HCT116 (cell line): ENCODE measurements at regions not wholly inside any gene's neighbourhood (a gene's known extent, or its start where the extent isn't known, plus 50 kb on each side); places are given as distances from the start of the nearest gene placed in this dataset.

Experiments
- ATAC-seq: fragments of 200-7000 bp; cut with Tn5 transposase; 2 replicates; pipeline ENCODE4 v1.9.1; 2020; ENCODE audit warnings: mild to moderate bottlenecking, moderate library complexity
- BruUV-seq: library from RNA; stranded (reverse); fragments of 400-500 nt; replicated peaks from 2 replicates; lab custom pipeline; 2021; lab: Mats Ljungman, UMichigan
- CTCF ChIA-PET: fragments of 300-600 bp; sonication (Branson Sonifier 250); formaldehyde crosslinking; loops from one replicate; lab custom pipeline; 2021; ENCODE audit warnings: antibody characterized with exemption; lab: Charles Lee
- POLR2A ChIA-PET: fragments of 300-600, 350-600 bp; sonication (Branson Sonifier 250); formaldehyde crosslinking; loops from one replicate; lab custom pipeline; 2021; ENCODE audit warnings: antibody characterized with exemption; lab: Charles Lee
- RAD21 ChIA-PET, 2 experiments: fragments of 300-600 bp; sonication (Branson Sonifier 250); formaldehyde crosslinking; loops; one replicate each; lab custom pipeline; 2023; ENCODE audit warnings: low total read pairs in 2 of 2; ENCODE audit not compliant: uncharacterized antibody in 2 of 2, unreplicated experiment in 2 of 2, low non-redundant PET in 1 of 2; lab: Charles Lee
- DNase-seq: peaks from one replicate; pipeline ENCODE4 v3.0.0-alpha.2; 2010; ENCODE audit warnings: low read depth, low spot score
- H2AFZ ChIP-seq: fragments of 200-600 bp; shearing (Covaris generic), sonication (generic); 2 replicates; pipeline ENCODE4 v1.6.1; 2017; ENCODE audit warnings: low read depth, mixed run types, mixed read lengths, antibody characterized with exemption, low read length; ENCODE audit not compliant: poor library complexity, severe bottlenecking
- H3K27ac ChIP-seq: 2 replicates; pipeline ENCODE4 v1.5.1; 2012; ENCODE audit warnings: low read depth, low read length
- H3K27me3 ChIP-seq: fragments of 200-600 bp; sonication (generic); 2 replicates; pipeline ENCODE4 v1.6.1; 2016; ENCODE audit warnings: mixed run types, low read length, mixed read lengths; ENCODE audit not compliant: insufficient read depth
- H3K36me3 ChIP-seq, 2 experiments: fragments of 200-500 bp in 1 of 2; fragments of 200-600 bp in 1 of 2; sonication (Bioruptor generic) in 1 of 2; sonication (generic) in 1 of 2; 2 replicates each; pipeline versions ENCODE4 v1.5.1 to v1.6.1; 2014 to 2016; ENCODE audit warnings: low read length in 2 of 2, inconsistent platforms in 1 of 2, mixed read lengths in 1 of 2, mixed run types in 1 of 2; ENCODE audit not compliant: insufficient read depth in 2 of 2, control insufficient read depth in 1 of 2
- H3K4me1 ChIP-seq, 2 experiments: fragments of 200-600 bp in 1 of 2; sonication (generic) in 1 of 2; 2 replicates each; pipeline versions ENCODE4 v1.5.1 to v1.6.1; 2012 to 2017; ENCODE audit warnings: low read length in 2 of 2, inconsistent platforms in 1 of 2, mild to moderate bottlenecking in 1 of 2, mixed read lengths in 1 of 2, mixed run types in 1 of 2, moderate library complexity in 1 of 2; ENCODE audit not compliant: insufficient read depth in 2 of 2, control insufficient read depth in 1 of 2
- H3K4me2 ChIP-seq: fragments of 200-600 bp; sonication (generic); 2 replicates; pipeline ENCODE4 v1.6.1; 2017; ENCODE audit warnings: mixed run types, low read length, mixed read lengths
- H3K4me3 ChIP-seq, 2 experiments: fragments of 200-600 bp in 1 of 2; sonication (generic) in 1 of 2; replicated peaks in 1 of 2; 2 replicates each; pipeline ENCODE4 v1.5.1; 2011 to 2016; ENCODE audit warnings: low read length in 2 of 2, control low read depth in 1 of 2, low read depth in 1 of 2, mild to moderate bottlenecking in 1 of 2, mixed read lengths in 1 of 2, mixed run types in 1 of 2
- H3K79me2 ChIP-seq: fragments of 200-600 bp; sonication (generic); 2 replicates; pipeline ENCODE4 v1.6.1; 2017; ENCODE audit warnings: mild to moderate bottlenecking, mixed run types, low read length, moderate library complexity, mixed read lengths; ENCODE audit not compliant: insufficient read depth
- H3K9ac ChIP-seq: fragments of 200-600 bp; sonication (generic); 2 replicates; pipeline ENCODE4 v1.6.1; 2016; ENCODE audit warnings: low read length, mixed read lengths
- H3K9me2 ChIP-seq: fragments of 200-600 bp; sonication (generic), shearing (Covaris generic); 2 replicates; pipeline ENCODE4 v1.6.1; 2017; ENCODE audit warnings: mixed run types, mild to moderate bottlenecking, moderate library complexity; ENCODE audit not compliant: insufficient read depth
- H3K9me3 ChIP-seq, 2 experiments: fragments of 200-500 bp in 1 of 2; fragments of 200-600 bp in 1 of 2; sonication (Bioruptor generic) in 1 of 2; sonication (generic) in 1 of 2; 2 replicates each; pipeline ENCODE4 v1.6.1; 2014 to 2017; ENCODE audit warnings: low read length in 2 of 2, mixed read lengths in 2 of 2, inconsistent platforms in 1 of 2, low read depth in 1 of 2, mild to moderate bottlenecking in 1 of 2, mixed run types in 1 of 2, moderate library complexity in 1 of 2; ENCODE audit not compliant: control insufficient read depth in 1 of 2, insufficient read depth in 1 of 2
- H4K20me1 ChIP-seq: fragments of 200-600 bp; sonication (generic), shearing (Covaris generic); 2 replicates; pipeline ENCODE4 v1.6.1; 2017; ENCODE audit warnings: mixed run types, mild to moderate bottlenecking, moderate library complexity; ENCODE audit not compliant: insufficient read depth
- ATF3 ChIP-seq: IDR thresholded peaks from 2 replicates; pipeline ENCODE4 v1.6.1; 2012
- CBX3 ChIP-seq: IDR thresholded peaks from 2 replicates; pipeline ENCODE4 v1.6.1; 2012; ENCODE audit warnings: low read depth
- CEBPB ChIP-seq: IDR thresholded peaks from 2 replicates; pipeline ENCODE4 v1.6.1; 2012; ENCODE audit warnings: low read depth
- EGR1 ChIP-seq: IDR thresholded peaks from 2 replicates; pipeline ENCODE4 v1.6.1; 2012; ENCODE audit warnings: low read depth
- ELF1 ChIP-seq: IDR thresholded peaks from 2 replicates; pipeline ENCODE4 v1.6.1; 2012; ENCODE audit warnings: low read depth, borderline replicate concordance
- EZH2 ChIP-seq: fragments of 200-600 bp; sonication (generic); IDR thresholded peaks from 2 replicates; pipeline ENCODE4 v1.6.1; 2017; ENCODE audit warnings: antibody characterized with exemption, mixed run types
- EZH2phosphoT487 ChIP-seq: fragments of 200-600 bp; IDR thresholded peaks from 2 replicates; pipeline ENCODE4 v1.6.1; 2018; ENCODE audit warnings: antibody characterized with exemption, borderline replicate concordance
- FOSL1 ChIP-seq: IDR thresholded peaks from 2 replicates; pipeline ENCODE4 v1.6.1; 2012; ENCODE audit warnings: low read depth
- JUND ChIP-seq: IDR thresholded peaks from 2 replicates; pipeline ENCODE4 v1.6.1; 2012
- MAX ChIP-seq: IDR thresholded peaks from 2 replicates; pipeline ENCODE4 v1.6.1; 2012
- POLR2AphosphoS5 ChIP-seq: IDR thresholded peaks from 2 replicates; pipeline ENCODE4 v1.6.1; 2011; ENCODE audit warnings: mild to moderate bottlenecking, low read depth, low read length, moderate library complexity
- RAD21 ChIP-seq: IDR thresholded peaks from 2 replicates; pipeline ENCODE4 v1.6.1; 2012; ENCODE audit warnings: low read depth, mild to moderate bottlenecking
- REST ChIP-seq: IDR thresholded peaks from 2 replicates; pipeline ENCODE4 v1.6.1; 2012; ENCODE audit warnings: low read depth
- SIN3A ChIP-seq: IDR thresholded peaks from 2 replicates; pipeline ENCODE4 v1.6.1; 2012; ENCODE audit warnings: low read depth
- SP1 ChIP-seq: IDR thresholded peaks from 2 replicates; pipeline ENCODE4 v1.6.1; 2012; ENCODE audit warnings: low read depth
- SRF ChIP-seq: IDR thresholded peaks from 2 replicates; pipeline ENCODE4 v1.6.1; 2012; ENCODE audit warnings: low read depth
- TCF7L2 ChIP-seq: IDR thresholded peaks from 2 replicates; pipeline ENCODE4 v1.7.0; 2011; ENCODE audit warnings: borderline replicate concordance, inconsistent platforms; ENCODE audit not compliant: insufficient read depth, insufficient read length; ENCODE audit errors: extremely low read depth
- YY1 ChIP-seq: IDR thresholded peaks from 2 replicates; pipeline ENCODE4 v1.6.1; 2011; ENCODE audit warnings: low read length, low read depth, moderate library complexity, mild to moderate bottlenecking; ENCODE audit not compliant: insufficient replicate concordance; ENCODE audit errors: extremely low read depth
- ZBTB33 ChIP-seq: IDR thresholded peaks from 2 replicates; pipeline ENCODE4 v1.6.1; 2011; ENCODE audit warnings: mild to moderate bottlenecking, low read length, moderate library complexity; ENCODE audit not compliant: insufficient replicate concordance; ENCODE audit errors: extremely low read depth
- ZFX ChIP-seq: fragments of 450-650 bp; IDR thresholded peaks from 2 replicates; pipeline ENCODE4 v1.6.1; 2017
- ZNF274 ChIP-seq: fragments of 200-500 bp; sonication (Bioruptor generic); IDR thresholded peaks from 2 replicates; pipeline ENCODE4 v1.6.1; 2014; ENCODE audit warnings: mild to moderate bottlenecking, low read depth, low read length, inconsistent platforms
- intact Hi-C: fragments of 100-400 bp; cut with micrococcal nuclease; formaldehyde crosslinking; loops from 2 replicates; pipeline ENCODE4 v1.10.0; 2022

GRCh38 chr20:4076671-4077070 is 61.3 kb upstream of the RNF24 start:
- RAD21 ChIA-PET = interaction anchor here (0.7 to 1.2 kb wide), 1 partner anchor 9 kb away, joined by 4 read pairs; no protein-coding TSS in a partner anchor
- H3K9me2 ChIP-seq = no peaks in the 10 kb centered on the region
- no peaks in the 10 kb centered on the region for H3K79me2 ChIP-seq
- DNase-seq (peak; percentile 76), ATAC-seq (peak; percentile 79)
- H4K20me1 ChIP-seq = no peaks in the 10 kb centered on the region
- CTCF ChIA-PET = interaction anchor here (1.3 kb wide), 1 partner anchor 8 kb away, joined by 8 read pairs; no protein-coding TSS in a partner anchor
- H2AFZ ChIP-seq = no peak overlapping the region
- peak overlapping the region; percentile 49 for H3K4me2 ChIP-seq
- no peaks in the 10 kb centered on the region; the same call in 1 of the 2 replicates for H3K27me3 ChIP-seq
- no peaks in the 10 kb centered on the region for H3K9me3 ChIP-seq
- BruUV-seq = no TSS peak
- no peak overlapping the region for H3K4me3 ChIP-seq
- H3K36me3 ChIP-seq = no peaks in the 10 kb centered on the region
- H3K27ac ChIP-seq = peak overlapping the region; percentile 46
- H3K4me1 ChIP-seq = peaks cover 14 to 22% of the 10 kb centered on the region in 2 experiments
- intact Hi-C loops = no loop called here
- POLR2A ChIA-PET = no interaction called here
- no peak overlapping the region for H3K9ac ChIP-seq
- no peak for TF ChIP-seq SIN3A
- no peak for TF ChIP-seq CBX3
- peak; percentile 6; the same call in 1 of the 2 replicates for TF ChIP-seq RAD21
- TF ChIP-seq ZNF274 = no peak
- 0 out of 2 replicates have a peak, but pooled peaks have one; percentile 14 for TF ChIP-seq EGR1
- no peak for TF ChIP-seq MAX
- peak; percentile 73 for TF ChIP-seq FOSL1
- no peak for TF ChIP-seq ATF3
- no peak for TF ChIP-seq EZH2
- no peak for TF ChIP-seq TCF7L2
- TF ChIP-seq ELF1 = no peak
- 0 out of 2 replicates have a peak, but pooled peaks have one; percentile 20 for TF ChIP-seq SRF
- TF ChIP-seq POLR2AphosphoS5 = no peak
- TF ChIP-seq ZBTB33 = no peak
- peak; percentile 75 for TF ChIP-seq SP1
- peak; percentile 79 for TF ChIP-seq JUND
- no peak for TF ChIP-seq YY1
- TF ChIP-seq ZFX = no peak
- no peak for TF ChIP-seq EZH2phosphoT487
- TF ChIP-seq REST = no peak
- peak; percentile 87 for TF ChIP-seq CEBPB
